SK-N-SH treated with all-trans-retinoic acid at 6 μM for 48 hours (cell line): ENCODE measurements at regions not wholly inside any gene's neighbourhood (a gene's known extent, or its start where the extent isn't known, plus 50 kb on each side); places are given as distances from the start of the nearest gene placed in this dataset.

ENCODE experiments used
- ATAC-seq: fragments of 200-7000 bp; cut with Tn5 transposase; 3 replicates; pipeline ENCODE4 v1.9.1; 2020; ENCODE audit warnings: mild to moderate bottlenecking, moderate library complexity
- ARNTL ChIP-seq: fragments of 450-650 bp; formaldehyde crosslinking; IDR thresholded peaks from 2 replicates; pipeline ENCODE4 v1.5.0; 2020; ENCODE audit warnings: low read depth, mild to moderate bottlenecking, moderate library complexity, borderline replicate concordance
- BACH2 ChIP-seq: fragments of 250-450 bp; sonication (Bioruptor Pico); IDR thresholded peaks from 2 replicates; pipeline ENCODE4 v1.9.0; 2021; ENCODE audit warnings: mild to moderate bottlenecking, borderline replicate concordance
- CSDC2 ChIP-seq: fragments of 250-450 bp; sonication (Bioruptor Pico); IDR thresholded peaks from 2 replicates; pipeline ENCODE4 v1.5.0; 2020; ENCODE audit warnings: mild to moderate bottlenecking, moderate library complexity
- ESRRG ChIP-seq: fragments of 250-450 bp; sonication (Bioruptor Pico); IDR thresholded peaks from 2 replicates; pipeline ENCODE4 v1.6.1; 2021; ENCODE audit warnings: mild to moderate bottlenecking
- GLIS3 ChIP-seq: fragments of 250-450 bp; sonication (Bioruptor Pico); IDR thresholded peaks from 2 replicates; pipeline ENCODE4 v1.5.0; 2020; ENCODE audit warnings: mild to moderate bottlenecking, moderate library complexity
- ISL1 ChIP-seq: fragments of 250-450 bp; sonication (Bioruptor Pico); IDR thresholded peaks from 2 replicates; pipeline ENCODE4 v2.1.2; 2022; ENCODE audit warnings: mild to moderate bottlenecking, moderate library complexity
- POU6F1 ChIP-seq: fragments of 250-450 bp; sonication (Bioruptor Pico); IDR thresholded peaks from 2 replicates; pipeline ENCODE4 v1.8.0; 2021; ENCODE audit warnings: low read depth, mild to moderate bottlenecking, moderate library complexity, borderline replicate concordance
- PPARA ChIP-seq: fragments of 250-450 bp; sonication (Bioruptor Pico); IDR thresholded peaks from 2 replicates; pipeline ENCODE4 v1.5.0; 2020; ENCODE audit warnings: mild to moderate bottlenecking, borderline replicate concordance
- RARB ChIP-seq: fragments of 250-450 bp; sonication (Bioruptor Pico); IDR thresholded peaks from 2 replicates; pipeline ENCODE4 v1.8.0; 2021; ENCODE audit warnings: mild to moderate bottlenecking, moderate library complexity
- SNAI2 ChIP-seq: fragments of 250-450 bp; sonication (Bioruptor Pico); IDR thresholded peaks from 2 replicates; pipeline ENCODE4 v1.5.0; 2020; ENCODE audit warnings: mild to moderate bottlenecking, moderate library complexity
- TOX ChIP-seq: fragments of 250-450 bp; sonication (Bioruptor Pico); IDR thresholded peaks from 2 replicates; pipeline ENCODE4 v1.8.0; 2021; ENCODE audit warnings: mild to moderate bottlenecking, moderate library complexity, borderline replicate concordance
- TSHZ2 ChIP-seq: fragments of 250-450 bp; sonication (Bioruptor Pico); IDR thresholded peaks from 2 replicates; pipeline ENCODE4 v1.5.0; 2020; ENCODE audit warnings: mild to moderate bottlenecking, moderate library complexity
- ZC3H10 ChIP-seq: fragments of 250-450 bp; sonication (Bioruptor Pico); IDR thresholded peaks from 2 replicates; pipeline ENCODE4 v1.5.1; 2021; ENCODE audit warnings: mild to moderate bottlenecking, moderate library complexity
- ZFP3 ChIP-seq: fragments of 250-450 bp; sonication (Bioruptor Pico); IDR thresholded peaks from 2 replicates; pipeline ENCODE4 v1.5.0; 2020; ENCODE audit warnings: mild to moderate bottlenecking, moderate library complexity
- ZFP30 ChIP-seq: fragments of 450-650 bp; formaldehyde crosslinking; IDR thresholded peaks from 2 replicates; pipeline ENCODE4 v1.5.0; 2022; ENCODE audit warnings: mild to moderate bottlenecking, moderate library complexity
- ZNF565 ChIP-seq: fragments of 450-650 bp; formaldehyde crosslinking; conservative IDR thresholded peaks from 2 replicates; pipeline ENCODE4 v1.5.0; 2020; ENCODE audit warnings: low read depth, mild to moderate bottlenecking, moderate library complexity
- ZNF70 ChIP-seq: fragments of 450-650 bp; formaldehyde crosslinking; IDR thresholded peaks from 2 replicates; pipeline ENCODE4 v1.5.0; 2020; ENCODE audit warnings: mild to moderate bottlenecking, moderate library complexity
- ZNF8 ChIP-seq: fragments of 450-650 bp; formaldehyde crosslinking; IDR thresholded peaks from 2 replicates; pipeline ENCODE4 v1.5.0; 2020; ENCODE audit warnings: mild to moderate bottlenecking, moderate library complexity
- TF ChIP-seq, protein P1 (sequence below): fragments of 250-450 bp; sonication (Bioruptor Pico); IDR thresholded peaks from 2 replicates; pipeline ENCODE4 v1.8.0; 2020; ENCODE audit warnings: mild to moderate bottlenecking, moderate library complexity, borderline replicate concordance
- TF ChIP-seq, protein P2 (sequence below): fragments of 250-450 bp; sonication (Bioruptor Pico); IDR thresholded peaks from 2 replicates; pipeline ENCODE4 v1.5.1; 2021; ENCODE audit warnings: mild to moderate bottlenecking, moderate library complexity
- TF ChIP-seq, protein P3 (sequence below): fragments of 250-450 bp; sonication (Bioruptor Pico); IDR thresholded peaks from 2 replicates; pipeline ENCODE4 v1.5.1; 2020; ENCODE audit warnings: low read depth, mild to moderate bottlenecking, moderate library complexity

DNA sequence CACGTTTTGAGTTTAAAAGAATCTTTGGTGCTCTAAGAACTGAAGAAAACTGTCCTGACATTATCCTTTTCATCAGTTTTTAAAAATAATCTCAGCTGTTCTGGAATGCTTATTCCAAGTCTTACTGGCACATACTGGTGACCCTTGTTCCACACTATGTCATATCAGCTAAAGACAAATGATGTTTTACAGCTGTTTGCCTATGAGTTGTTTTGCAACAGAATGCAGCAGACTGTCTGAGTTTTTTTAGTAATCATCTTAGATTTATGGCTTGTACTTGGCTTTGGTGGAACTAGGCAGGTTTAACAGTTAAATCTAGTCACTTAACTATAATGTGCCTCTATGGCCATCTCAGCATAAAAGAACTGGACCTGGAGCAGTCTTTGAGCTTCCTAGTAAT is 91.6 kb upstream of the GRIN2B start:
- TF ChIP-seq ISL1 (CRISPR knock-in tag) (no peak), CSDC2 (no peak), POU6F1 (CRISPR knock-in tag) (no peak), ESRRG (CRISPR knock-in tag) (no peak), TOX (CRISPR knock-in tag) (no peak), ZNF70 (no peak), SNAI2 (CRISPR knock-in tag) (no peak), ZC3H10 (no peak), ZNF565 (CRISPR knock-in tag) (no peak)
- no peak for ATAC-seq

DNA sequence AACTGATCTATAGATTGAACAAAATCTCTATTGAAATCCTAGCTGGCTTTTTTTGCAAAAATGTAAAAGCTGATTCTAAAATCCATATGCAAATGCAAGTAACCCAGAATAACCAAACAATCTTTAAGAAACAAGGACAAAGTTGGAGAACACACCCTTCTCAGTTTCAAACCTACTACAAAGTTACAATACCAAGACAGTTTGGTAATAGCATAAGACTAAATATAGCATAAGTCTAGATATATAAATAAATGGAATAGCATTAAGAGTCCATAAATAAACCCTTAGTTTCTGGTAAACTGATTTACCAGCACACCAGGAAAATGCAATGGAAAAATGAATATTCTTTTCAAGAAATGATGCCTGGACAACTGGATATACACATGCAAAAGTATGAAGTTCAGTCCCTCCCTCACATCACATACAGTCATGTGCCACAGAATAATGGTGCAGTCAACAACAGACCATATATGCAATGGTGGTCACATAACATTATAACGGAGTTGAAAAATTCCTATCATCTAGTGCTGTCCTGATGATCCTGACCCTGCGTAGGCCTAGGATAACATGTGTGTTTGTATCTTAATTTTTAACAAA is 94.5 kb upstream of the GRIN2B start:
- no peak for TF ChIP-seq ZFP30 (CRISPR knock-in tag)
- TF ChIP-seq POU6F1 (CRISPR knock-in tag), result no peak
- no peak for TF ChIP-seq ZNF565 (CRISPR knock-in tag)
- TF ChIP-seq ZNF70, result no peak
- no peak for TF ChIP-seq ESRRG (CRISPR knock-in tag)
- TF ChIP-seq, protein P1, sequence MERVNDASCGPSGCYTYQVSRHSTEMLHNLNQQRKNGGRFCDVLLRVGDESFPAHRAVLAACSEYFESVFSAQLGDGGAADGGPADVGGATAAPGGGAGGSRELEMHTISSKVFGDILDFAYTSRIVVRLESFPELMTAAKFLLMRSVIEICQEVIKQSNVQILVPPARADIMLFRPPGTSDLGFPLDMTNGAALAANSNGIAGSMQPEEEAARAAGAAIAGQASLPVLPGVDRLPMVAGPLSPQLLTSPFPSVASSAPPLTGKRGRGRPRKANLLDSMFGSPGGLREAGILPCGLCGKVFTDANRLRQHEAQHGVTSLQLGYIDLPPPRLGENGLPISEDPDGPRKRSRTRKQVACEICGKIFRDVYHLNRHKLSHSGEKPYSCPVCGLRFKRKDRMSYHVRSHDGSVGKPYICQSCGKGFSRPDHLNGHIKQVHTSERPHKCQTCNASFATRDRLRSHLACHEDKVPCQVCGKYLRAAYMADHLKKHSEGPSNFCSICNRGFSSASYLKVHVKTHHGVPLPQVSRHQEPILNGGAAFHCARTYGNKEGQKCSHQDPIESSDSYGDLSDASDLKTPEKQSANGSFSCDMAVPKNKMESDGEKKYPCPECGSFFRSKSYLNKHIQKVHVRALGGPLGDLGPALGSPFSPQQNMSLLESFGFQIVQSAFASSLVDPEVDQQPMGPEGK, result no peak
- TF ChIP-seq CSDC2, result no peak
- no peak for TF ChIP-seq ARNTL
- TF ChIP-seq RARB, result no peak
- TF ChIP-seq, protein P2, sequence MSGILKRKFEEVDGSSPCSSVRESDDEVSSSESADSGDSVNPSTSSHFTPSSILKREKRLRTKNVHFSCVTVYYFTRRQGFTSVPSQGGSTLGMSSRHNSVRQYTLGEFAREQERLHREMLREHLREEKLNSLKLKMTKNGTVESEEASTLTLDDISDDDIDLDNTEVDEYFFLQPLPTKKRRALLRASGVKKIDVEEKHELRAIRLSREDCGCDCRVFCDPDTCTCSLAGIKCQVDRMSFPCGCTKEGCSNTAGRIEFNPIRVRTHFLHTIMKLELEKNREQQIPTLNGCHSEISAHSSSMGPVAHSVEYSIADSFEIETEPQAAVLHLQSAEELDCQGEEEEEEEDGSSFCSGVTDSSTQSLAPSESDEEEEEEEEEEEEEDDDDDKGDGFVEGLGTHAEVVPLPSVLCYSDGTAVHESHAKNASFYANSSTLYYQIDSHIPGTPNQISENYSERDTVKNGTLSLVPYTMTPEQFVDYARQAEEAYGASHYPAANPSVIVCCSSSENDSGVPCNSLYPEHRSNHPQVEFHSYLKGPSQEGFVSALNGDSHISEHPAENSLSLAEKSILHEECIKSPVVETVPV (CRISPR knock-in tag), result no peak
- TF ChIP-seq BACH2, result no peak
- no peak for ATAC-seq

- TF ChIP-seq TSHZ2, result no peak
- TF ChIP-seq, protein P2 (CRISPR knock-in tag), result no peak
- no peak for TF ChIP-seq ZC3H10
- TF ChIP-seq CSDC2, result no peak
- no peak for TF ChIP-seq POU6F1 (CRISPR knock-in tag)
- TF ChIP-seq TOX (CRISPR knock-in tag), result no peak
- no peak for TF ChIP-seq ZNF8 (CRISPR knock-in tag)
- no peak for TF ChIP-seq ZFP30 (CRISPR knock-in tag)
- TF ChIP-seq ZFP3 (CRISPR knock-in tag), result no peak
- TF ChIP-seq, protein P3, sequence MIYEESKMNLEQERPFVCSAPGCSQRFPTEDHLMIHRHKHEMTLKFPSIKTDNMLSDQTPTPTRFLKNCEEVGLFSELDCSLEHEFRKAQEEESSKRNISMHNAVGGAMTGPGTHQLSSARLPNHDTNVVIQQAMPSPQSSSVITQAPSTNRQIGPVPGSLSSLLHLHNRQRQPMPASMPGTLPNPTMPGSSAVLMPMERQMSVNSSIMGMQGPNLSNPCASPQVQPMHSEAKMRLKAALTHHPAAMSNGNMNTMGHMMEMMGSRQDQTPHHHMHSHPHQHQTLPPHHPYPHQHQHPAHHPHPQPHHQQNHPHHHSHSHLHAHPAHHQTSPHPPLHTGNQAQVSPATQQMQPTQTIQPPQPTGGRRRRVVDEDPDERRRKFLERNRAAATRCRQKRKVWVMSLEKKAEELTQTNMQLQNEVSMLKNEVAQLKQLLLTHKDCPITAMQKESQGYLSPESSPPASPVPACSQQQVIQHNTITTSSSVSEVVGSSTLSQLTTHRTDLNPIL (CRISPR knock-in tag), result no peak
- TF ChIP-seq PPARA (CRISPR knock-in tag), result no peak
- no peak for TF ChIP-seq GLIS3
- no peak for TF ChIP-seq ESRRG (CRISPR knock-in tag)
- no peak for TF ChIP-seq ZNF70
- TF ChIP-seq RARB, result no peak
- TF ChIP-seq ISL1 (CRISPR knock-in tag), result no peak
- TF ChIP-seq, all 23 proteins: peak for 0
- no peak for ATAC-seq
Measured at GRCh38 chr12:14076538-14076937, 95.1 kb upstream of the GRIN2B start.
